ENCODE measurements at regions not wholly inside any gene's neighbourhood (a gene's known extent, or its start where the extent isn't known, plus 50 kb on each side); places are given as distances from the start of the nearest gene placed in this dataset.

DNA sequence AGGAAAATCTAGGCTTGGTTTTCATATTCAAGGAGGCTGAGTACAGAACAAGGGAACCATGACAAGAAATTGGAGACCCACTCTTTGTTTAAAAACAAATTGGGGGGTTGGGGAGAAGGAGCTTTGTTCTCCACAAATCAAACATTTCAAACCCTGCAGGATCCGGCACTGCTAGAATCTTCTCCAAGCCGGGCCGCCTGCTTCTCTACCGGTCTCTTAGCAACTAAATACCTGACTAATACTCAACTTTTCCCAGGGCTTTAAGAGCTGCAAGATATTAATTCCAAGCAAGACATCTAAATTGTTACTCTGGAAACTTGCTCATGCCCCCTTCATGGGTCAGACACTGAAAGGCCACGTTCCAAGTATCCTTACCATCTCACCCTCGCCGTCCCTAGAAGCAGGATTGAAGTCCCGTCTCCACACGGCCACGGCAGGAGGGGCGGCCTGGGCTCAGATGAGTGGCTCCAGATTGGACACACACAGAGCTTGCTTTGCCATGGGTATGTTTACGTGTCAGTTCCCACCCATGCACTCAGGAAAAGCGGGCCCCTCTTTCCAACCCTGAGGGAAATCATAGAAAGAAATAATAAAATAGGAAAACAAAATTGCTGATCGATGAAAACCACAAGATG, 126.4 kb upstream of the CDH4 start:
- DNase-seq (ENCODE audit: low read depth) = no peak

DNA sequence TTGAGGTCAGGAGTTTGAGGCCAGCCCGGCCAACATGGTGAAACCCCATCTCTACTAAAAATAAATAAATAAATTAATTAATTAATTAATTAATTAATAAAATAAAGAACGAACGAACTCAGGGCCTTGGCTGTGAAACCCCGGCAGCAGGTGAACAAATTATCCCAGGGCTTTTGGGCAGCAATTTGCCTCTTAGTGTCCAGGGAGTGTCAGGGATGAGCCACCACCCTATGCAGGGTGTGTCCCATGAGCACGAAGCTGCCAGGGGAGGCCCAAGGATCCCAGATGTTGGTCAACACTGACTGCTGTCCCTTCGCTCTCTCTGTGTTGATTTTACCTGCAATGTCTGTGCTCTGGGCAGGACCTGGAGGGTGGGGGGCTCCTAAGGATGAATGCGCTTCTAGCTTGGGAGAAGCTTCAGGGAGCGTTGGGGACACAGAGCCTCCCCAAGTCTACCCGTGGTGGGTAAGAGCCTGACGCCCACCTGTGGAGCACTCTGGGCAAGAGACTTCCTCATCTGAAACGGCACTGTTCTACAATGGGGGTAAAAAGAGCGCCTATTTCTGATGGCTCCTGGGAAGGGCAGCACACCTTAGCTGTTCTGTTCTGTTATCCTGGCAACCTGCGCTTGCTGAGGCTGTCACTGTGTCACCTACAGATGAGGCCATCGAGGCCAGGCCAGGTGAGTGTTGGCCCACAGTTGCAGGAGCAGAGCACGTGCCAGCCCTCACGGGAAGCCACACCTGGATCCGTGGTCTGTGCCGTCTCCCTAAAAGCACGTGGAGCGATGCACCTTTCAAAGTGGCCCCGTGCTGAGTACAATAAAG, 125.5 kb upstream of the CDH4 start:
- no peak for DNase-seq (ENCODE audit: low read depth)

DNA sequence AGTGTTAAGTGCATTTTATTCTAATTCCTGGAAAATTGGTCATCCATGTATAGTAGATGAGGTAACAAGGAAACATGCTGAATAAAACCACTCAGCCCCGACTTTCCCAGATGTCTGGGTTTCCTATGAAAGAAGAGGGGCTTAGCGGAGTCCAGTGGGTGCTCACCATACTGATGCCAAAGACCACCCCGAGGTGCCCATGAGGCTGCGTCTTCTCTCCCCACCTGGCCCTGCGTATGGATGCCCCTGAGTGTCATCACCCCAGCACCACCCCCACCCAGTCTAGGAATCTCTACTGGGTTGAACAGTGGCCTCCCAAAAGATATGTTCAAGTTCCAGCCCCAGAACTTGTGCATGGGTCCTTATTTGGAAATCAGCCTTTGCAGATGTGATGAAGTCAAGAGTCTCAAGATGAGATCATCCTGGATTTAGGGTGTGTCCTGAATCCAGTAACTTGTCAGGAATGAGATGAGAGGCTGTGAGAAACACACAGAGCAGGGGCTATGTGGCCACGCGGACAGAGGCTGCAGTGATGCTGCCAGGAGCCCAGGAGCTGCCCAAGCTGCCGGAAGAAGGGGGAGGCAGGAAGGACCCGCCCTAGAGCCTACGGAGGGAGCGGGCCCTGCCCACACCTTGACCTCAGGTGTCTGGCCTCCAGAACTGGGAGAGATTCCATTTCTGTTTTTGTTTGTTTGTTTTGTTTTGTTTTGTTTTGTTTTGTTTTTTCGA, 124.6 kb upstream of the CDH4 start:
- DNase-seq (ENCODE audit: low read depth) = no peak

DNA sequence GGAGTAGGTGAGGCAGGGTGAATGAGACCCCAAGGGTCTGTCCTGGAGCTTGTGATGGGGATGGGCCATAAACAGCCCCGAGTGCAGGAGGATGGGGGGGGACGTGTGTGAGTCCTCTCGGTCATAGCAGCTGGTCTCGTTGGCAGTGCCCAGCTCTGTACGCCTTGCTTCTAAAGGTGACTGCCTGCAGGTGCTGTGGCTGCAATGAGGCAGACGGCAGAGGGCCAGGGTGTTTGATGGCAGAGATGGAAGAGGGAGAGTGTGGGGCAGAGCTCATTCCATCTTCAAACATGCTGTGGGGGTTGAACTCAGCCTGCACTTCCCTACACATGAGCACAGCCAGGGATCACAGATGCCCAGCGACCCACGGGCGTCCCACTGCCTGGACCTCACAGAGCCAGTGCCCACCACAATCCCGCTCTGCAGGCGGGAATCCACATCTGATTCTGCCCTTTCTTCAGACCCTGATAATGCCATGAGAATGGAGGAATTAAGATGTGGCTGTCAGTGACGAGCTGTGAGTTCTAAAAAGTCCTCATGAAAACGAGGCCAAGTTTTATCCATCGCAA, 123.3 kb upstream of the CDH4 start:
- DNase-seq (ENCODE audit: low read depth) = no peak

DNA sequence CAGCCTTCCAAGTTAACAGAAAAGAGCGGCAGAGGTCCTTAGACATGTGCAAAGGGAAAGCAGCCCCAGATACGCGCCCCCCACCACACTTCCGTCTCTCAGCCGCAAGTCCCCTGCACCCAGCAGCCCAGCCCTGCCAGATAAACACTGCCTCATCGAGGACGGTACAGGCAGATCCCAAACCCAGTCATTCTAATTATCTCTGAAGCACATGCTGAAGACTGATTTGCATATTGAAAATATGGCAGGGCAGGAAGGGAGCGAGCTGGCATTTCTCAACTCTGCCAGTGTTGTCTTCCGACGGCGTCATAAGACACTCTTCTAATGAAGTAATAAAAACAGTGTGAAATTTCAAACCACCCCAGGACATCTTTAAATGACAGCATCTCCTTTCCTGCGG, 122.8 kb upstream of the CDH4 start:
- no peak for DNase-seq (ENCODE audit: low read depth)

DNA sequence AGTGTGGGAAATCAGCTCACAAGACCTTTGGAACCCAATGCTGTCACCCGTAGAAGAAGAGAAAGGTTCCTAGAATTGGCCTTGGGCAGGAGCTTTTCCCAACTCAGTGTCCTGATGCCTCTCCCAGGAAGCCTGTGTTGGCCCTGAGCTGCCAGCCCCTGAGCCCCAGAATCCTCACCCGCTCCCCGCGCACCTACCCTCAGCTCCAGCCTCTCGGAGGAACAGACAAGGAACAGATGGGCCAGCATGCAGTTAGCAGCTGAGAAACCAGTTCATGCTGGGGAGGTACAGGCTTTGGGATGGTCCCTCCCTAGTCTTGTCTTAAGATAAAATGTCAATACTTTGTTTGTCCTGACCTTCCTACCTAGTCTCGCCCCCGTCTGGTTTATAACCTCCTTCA, 121.9 kb upstream of the CDH4 start:
- no peak for DNase-seq (ENCODE audit: low read depth)

DNA sequence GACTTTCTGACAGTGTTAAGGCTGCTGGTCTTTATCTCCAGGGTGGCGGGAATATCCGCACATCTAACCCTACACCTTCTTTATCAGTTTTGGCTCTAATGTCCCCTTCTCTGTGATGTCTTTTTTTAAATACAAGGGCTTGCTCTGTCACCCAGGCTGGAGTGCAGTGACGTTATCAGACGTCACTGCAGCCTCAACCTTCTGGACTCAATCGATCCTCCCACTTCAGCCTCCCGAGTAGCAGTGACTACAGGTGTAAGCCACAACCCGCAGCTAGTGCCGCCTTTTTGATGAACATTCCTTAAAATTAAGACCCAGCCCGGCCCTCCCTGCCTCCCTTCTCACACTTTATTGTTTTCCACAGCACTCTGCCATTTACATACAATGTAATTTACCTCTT, 120.1 kb upstream of the CDH4 start:
- DNase-seq (ENCODE audit: low read depth) = no peak

DNA sequence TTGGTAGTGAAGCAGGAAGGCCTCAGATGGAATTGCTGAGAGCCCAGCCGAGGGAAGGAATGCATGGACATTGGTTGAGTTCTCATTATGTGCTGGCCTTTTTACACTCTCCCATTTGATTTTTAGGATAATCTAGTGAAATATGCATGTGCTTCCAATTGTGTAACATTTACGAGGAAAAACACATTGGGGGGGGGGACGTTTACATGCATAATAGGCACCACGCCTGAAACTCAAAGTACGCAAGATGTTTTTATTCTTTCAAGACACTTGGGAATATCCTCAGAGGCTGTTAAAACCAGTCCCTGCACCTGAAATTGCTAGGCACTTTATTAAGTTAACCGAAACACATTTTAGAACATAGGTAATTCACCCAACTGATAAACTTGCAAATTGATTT, 118.5 kb upstream of the CDH4 start:
- DNase-seq (ENCODE audit: low read depth) = no peak

DNA sequence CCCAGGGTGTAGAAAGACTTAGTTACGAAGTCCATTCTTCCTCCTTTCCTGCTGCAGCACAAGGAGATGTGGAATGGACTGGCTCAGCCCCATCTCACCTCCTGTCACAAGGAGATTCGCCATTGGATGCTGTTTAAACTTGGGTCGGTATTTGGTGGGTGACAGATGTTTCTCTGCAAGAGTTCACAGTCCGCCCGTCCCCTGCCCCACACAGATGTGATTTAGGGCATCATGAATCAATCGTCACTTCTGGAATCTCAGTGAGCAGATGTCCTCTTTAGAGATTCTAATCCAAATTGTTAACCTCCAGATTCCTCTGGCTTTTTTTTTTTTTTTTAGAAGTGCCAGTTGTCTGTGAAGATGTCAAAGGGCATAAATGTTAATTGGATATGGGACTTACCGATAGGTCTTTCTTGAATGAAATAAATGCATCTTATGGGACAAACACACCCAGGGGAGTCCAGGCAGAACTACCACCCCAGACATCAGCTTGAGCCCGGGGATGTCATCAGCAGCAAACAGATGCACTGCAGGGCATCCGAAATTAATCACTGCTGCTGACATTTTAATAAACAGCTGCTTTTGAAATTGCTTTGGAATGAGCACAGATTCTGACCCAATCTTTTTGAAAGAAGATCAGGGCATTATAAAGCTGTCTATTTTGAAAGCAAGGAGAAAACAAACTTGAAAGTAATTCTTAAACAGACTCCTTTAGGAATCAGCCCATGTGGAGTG, 117.6 kb upstream of the CDH4 start:
- no peak for DNase-seq (ENCODE audit: low read depth)

DNA sequence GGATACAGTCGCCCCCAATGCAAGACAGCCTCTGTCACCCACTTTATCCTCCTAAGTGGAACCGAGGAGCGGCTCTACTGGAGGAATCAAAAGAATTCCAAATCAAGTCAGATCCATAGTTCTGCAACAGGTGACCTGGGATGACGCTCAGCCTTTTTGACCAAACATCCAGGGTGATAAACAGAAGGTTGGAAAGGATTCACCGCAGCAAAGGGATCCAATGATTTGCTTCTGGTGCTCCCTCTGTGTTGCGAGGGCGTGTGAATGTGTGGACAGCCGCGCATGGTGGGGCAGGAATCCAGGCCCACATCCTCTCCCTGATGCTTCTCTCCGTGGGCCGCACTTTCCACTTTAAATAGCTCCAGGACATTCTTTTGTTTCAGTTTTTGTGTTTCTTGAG, 116.8 kb upstream of the CDH4 start:
- no peak for DNase-seq (ENCODE audit: low read depth)

DNA sequence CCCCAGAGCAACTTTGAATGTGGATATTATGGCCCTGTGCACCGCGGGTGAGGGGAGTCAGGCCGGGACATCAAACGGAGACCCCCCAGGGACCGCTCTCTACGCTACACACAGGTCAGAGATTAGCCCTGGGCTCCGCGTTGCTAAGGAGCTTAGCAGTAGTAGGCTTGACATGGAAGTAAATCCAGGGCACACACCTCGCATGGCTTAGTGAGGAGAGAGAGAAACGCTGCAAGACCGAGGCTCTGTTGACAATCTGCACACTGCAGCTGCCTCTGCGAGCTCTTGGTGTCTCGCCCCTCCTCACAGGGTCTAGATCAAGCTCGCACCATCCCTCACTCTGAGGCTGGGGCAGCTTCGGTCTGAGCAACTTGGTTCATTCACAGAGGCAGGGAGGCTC, 116.1 kb upstream of the CDH4 start:
- no peak for DNase-seq (ENCODE audit: low read depth)

DNA sequence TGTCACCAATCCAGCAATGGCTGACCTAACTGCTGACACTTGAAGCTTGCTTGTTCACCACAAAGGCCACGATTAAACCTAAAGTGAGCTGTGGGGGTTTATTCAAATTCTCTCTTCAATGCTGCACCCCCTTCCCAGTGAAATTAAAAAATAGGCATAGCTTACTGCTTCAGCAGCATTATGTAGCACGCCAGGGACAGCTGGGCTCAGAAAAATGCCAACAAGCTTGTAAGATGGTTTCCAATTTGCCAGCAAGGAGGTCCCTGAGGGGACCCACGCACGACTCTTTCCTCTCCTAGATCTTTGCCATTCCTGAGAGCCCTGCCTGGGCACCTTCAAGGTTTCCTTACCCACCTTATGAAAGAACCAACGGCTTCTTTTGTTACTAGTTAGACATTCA, 113.5 kb upstream of the CDH4 start:
- no peak for DNase-seq (ENCODE audit: low read depth)

DNA sequence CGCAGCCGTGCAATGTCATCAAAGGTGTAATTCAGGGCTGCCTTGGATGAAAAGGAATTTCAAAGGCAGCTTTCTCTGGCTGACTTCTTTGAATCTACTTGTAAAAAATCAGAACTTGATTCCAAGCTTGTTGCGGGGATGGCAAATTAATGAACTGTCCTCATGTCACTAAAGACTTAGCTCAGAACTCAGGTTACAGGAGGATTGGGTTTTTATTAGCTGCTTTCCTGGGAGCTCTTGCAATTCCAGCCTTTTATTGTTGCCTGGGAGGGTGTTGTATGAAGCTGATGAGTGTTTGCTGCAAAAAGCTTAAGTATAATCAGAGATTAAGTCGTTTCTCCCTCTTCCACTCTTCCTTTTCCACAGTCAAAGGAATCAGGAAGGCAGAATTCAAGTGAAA, 113.0 kb upstream of the CDH4 start:
- no peak for DNase-seq (ENCODE audit: low read depth)

DNA sequence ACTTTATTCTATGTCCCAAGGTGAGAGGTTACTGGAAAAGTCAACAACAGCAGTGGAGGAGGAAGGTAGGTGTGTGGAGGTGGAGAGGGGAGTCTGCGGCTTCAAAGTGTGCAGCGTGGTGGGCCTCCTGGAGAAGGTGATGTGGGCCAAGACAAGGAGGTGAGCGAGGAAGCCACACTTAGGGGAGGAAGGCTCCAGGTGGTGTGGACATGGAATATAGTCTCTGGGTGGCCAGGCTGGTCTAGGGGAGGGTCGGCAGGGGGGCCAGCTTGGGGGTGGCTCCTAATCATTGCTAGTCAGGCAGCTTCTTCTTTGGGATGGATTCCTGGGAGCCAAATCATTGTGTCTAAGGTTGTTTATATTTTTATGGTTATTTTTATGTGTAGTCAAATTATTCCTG, 111.5 kb upstream of the CDH4 start:
- no peak for DNase-seq (ENCODE audit: low read depth)

DNA sequence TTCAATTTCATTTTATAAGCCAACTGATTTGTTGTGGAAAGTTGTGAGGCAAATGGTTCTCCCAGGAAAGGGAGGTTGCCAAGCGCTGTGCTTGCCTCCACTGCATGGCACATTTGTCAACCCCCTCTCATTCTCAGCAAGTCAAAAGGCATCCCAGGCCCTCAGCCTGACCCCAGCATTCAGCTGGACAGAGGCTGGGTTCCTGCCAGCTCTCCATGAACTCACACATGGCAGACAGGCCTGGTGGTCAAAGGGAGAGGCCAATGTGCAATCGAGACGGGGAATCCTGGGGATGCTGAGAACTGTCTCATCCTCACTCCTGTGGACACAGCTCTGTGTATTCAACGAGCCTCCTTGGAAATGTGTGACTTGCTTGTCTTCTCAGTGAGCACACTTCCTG, 106.0 kb upstream of the CDH4 start:
- DNase-seq (ENCODE audit: low read depth) = no peak

DNA sequence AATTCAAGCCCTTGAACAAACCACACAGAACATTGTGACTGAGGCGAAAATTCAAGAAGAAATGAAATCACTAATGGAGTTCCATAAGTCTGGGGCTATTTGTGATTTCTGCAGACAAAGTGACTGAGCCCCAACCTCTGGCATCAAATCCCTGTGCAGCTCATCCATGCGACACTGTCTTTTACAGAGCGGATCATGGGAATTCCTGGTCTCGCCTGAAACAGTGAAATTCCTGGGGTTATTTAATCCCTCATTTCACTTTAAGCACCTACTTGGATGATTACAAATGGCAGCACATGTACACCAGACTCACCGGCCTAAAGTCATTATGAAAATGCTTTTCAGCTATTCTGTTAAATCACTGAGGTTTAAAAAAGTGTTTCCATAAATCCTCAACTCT, 102.4 kb upstream of the CDH4 start:
- no peak for DNase-seq (ENCODE audit: low read depth)

DNA sequence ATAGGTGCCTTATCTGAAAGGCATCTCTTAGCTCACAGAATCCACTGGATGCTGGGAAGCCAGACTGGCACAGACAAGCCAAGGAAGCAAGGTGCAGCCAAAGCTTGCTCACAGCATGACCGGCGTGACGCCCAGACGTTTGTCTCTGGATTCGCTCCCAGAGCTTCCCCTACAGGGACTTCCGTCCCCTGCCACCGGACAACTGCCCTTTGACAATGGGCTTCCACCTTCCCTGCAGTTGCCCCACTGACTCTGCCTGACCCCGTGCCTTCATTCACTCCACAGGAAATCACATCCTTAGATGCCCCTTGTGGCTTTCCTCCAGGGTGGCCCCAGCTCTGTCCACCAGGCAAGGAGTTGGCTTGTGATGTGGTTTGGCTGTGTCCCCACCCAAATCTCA, 94.8 kb upstream of the CDH4 start:
- DNase-seq (ENCODE audit: low read depth) = no peak

DNA sequence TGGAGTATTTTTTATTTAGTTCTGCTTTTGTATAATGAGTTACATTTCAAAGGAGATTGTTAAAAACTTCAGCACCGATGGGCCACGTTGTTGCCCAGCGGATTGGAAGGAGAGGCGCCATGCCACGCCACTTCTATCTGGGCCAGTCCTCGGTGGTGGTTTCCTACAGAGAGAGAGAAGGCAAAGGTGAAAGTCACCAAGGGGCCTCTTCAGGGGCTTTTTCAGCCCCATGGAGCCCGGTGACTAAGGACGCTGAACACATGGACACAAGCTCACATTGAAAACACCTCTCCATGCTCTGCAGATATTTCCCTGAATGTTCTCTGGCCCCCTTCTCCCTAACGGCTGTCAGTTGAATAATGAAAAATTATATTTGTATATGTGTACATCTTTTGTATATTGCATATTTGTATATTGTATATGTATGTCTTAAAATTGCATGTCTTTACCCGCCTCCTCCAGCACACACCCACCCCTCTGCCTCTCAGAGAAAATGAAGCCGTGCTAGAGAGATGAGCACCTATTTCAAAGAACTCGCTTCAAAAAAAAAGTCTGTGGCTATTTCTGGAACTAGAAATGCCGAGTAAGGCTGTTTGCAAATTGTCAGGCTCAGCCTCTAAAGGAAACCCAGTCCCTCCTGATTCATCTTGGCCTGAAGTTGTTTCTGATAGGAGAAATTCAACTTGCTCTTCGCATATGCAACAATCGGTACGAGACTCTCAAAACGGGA, 91.9 kb upstream of the CDH4 start:
- DNase-seq (ENCODE audit: low read depth) = no peak

DNA sequence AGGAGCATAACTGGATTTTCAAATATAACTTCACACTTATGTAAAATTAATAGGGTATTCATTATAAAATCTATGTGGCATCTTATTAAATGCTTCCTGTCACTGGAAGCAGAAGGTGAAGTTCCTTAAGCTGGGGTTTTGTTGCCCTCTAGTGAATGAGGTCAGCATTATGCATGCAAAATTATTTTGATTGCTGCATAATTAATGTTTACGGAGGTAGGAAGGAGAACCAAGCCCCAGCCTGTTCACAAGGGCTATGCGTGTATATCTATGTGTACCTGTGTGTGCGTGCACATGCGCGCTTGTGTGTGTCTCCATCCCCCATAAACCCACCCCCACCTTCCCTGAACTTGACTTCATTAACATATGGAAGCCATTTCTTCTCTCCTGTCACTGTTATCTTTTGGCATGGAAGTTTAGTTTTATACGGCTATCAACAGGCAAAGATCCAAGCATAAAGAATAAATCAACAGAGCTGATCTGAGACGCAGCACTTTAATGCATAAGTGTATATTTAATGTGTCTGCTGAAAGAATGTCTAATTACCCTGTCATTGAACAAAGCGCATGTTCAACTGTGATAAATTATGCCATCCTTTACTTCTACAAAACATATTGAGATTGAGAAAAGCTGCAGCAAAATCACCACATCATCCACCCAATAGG, 90.2 kb upstream of the CDH4 start:
- no peak for DNase-seq (ENCODE audit: low read depth)

DNA sequence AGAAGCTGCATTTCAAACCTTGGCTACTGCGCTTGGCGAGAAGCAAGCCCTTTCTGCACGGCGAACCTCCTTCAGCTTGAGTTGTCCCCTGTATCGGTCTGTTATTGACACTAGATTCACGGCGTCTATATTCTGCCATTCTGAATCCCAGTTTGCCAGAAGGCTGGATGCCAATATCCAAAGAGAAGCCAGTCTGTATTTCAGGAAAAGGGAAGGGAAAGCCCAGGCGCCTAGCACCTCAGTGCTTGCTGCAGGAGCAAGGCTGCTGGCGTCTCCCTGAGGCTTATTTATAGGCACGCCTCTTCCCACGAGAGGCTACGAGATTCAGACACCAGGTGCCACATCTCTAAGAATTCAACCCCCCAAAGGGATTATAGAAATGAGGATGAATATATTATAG, 89.6 kb upstream of the CDH4 start:
- no peak for DNase-seq (ENCODE audit: low read depth)

DNA sequence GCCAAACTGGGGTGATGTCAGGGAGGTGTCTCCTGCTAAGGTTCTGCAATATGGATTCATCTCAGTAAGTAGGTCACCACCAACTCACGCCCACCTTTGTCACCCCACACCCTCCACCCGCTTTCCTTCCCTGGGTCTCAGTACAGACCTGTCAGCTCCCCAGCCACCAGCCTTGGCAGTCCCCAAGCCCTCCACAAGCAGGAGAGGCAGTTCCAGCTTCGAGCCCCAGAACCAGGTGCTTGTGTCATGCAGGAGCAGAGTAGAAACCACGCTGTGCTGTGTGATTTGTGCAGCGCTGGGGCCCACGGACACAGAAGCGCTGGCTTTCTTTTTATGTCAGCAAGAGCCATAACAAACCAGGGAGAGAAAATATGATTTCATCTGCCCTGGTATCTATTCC, 89.0 kb upstream of the CDH4 start:
- no peak for DNase-seq (ENCODE audit: low read depth)
